Forelimb muscle (tissue), 1 donor: ENCODE measurements at regions not wholly inside any gene's neighbourhood (a gene's known extent, or its start where the extent isn't known, plus 50 kb on each side); places are given as distances from the start of the nearest gene placed in this dataset.

Experiments used
- DNase-seq: peaks from one replicate; pipeline ENCODE4 v3.0.0-alpha.2; 2013; ENCODE audit warnings: low read depth

- no peak for DNase-seq
Observed at GRCh38 chr5:98656796-98657195, 116.7 kb upstream of the RGMB start.

GRCh38 chr5:98657559-98657958 is 115.9 kb upstream of the RGMB start:
- no peak for DNase-seq

DNA sequence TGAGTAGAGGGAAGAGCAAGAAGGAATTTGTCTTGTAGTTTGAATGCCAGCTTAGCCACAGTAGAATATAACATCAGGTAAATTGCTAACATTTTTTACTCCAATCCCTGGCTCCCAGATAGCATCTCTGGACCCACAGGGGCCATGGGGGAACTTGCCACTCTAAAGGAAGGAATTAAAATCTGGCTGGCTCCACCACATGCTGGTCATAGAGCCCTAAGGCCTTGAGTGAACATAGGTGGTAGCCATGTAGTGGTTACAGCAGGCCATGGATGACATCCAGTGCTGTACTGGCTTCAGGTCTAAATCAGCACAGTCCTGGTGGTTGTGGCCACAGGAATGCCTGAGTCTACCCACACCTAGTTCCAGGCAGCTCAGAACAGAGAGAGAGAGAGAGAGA is 109.9 kb upstream of the RGMB start:
- no peak for DNase-seq

- DNase-seq: no peak
Observed at GRCh38 chr5:98664736-98665135, 108.7 kb upstream of the RGMB start.

- DNase-seq: no peak
Observed at GRCh38 chr5:98679963-98680362, 93.5 kb upstream of the RGMB start.

DNA sequence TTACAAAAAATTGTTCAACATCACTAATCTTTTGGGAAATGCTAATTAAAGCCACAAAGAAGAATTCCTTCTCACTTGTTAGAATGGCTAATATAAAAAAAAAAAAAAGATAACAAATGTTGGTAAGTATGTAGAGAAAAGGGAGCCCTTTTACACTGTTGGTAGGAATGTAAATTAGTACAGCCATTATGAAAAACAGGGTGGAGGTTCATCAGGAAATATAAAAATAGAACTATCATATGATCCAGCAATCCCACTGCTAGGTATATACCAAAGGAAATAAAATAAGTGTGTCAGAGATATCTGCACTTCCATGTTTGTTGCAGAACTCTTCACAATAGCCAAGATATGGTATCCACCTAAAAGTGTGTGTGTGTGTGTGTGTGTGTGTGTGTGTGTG is 83.5 kb upstream of the RGMB start:
- DNase-seq: no peak

- DNase-seq: no peak
Observed at GRCh38 chr5:98694902-98695301, 78.6 kb upstream of the RGMB start.

DNA sequence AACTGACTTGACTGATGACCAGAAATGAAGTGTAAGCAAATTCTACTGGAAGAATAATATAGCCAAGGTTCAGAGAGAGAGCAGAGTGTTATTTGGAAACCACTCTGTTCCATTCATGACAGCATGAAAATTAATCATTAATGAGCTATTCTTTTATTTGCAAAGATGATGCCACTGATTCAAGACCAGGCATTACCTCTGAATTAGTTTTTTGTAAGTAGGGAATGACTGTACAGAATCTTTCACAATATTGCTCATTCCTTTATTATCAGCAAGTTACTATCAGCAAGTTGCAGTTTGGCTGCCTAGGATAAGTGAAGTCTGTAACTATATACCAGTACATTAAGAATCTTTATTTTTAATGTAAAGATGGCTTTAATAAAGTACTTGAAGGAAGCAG is 75.1 kb upstream of the RGMB start:
- DNase-seq: no peak

DNA sequence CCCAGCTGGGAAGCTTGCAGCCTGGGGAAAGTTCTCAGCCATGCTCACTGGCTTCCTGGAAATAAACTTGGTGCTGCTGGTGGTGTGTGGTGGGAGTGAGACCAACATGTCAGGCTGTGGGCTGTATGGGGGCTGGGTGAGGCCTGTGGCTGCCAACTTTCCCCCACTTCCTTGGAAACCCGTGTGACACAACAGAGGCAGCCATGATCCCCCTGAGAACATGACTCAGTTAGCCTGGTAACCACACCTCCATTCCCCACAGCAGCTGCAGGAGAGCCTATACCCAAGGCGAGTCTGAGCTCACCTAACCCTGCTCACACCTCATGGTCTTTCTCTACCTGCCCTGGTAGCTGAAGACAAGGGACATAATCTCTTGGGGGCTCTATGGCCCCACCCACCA is 72.7 kb upstream of the RGMB start:
- DNase-seq: no peak

DNA sequence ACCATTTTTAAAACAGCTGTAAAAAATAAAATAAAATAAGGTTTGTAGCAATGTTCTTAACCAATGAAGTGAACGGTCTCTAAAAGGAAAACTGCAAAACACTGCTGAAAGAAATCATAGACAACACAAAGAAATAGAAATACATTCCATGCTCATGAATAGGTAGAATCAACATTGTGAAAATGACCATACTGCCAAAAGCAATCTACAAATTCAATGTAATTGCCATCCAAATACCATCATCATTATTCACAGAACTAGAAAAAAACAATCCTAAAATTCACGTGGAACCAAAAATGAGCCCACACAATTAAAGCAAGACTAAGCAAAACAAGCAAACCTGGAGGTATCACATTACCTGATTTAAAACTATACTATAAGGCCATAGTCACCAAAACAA is 67.6 kb upstream of the RGMB start:
- DNase-seq: no peak

GRCh38 chr5:98709681-98710080 is 63.8 kb upstream of the RGMB start:
- no peak for DNase-seq

DNA sequence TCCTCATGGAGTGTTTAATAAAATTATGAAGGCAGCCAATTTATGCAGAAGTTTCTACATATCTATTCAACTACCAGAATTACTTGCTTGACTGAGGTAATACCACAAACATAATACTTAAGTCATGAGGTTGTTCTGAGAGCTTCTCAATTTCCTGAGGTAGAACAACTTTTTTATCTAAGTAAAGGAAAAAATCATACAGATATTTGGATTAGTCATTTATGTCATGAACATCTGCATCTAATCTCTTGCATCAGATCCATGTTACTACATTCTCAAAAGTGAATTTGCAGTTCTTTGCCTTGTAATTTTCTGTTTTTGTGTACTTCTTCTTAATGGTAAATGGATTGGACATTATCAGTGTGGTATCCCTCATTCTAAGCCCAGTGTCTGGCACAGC is 60.4 kb upstream of the RGMB start:
- no peak for DNase-seq

DNA sequence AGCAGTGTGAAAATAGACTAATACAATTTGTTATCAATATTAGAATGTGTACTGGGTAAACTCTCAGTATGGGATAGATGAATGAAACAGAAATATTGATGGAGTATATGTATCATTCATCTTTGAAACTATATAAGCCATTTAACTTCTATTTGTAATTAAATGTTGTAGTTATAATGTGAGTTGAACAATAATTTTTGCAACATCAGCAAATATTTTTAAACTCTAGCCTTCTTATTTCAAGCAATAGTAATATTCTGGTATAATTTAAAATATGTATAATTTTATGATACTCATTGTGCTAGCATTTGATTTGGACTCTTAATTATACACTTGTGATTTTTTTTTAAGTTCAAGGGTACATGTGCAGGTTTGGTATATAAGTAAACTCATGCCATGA is 59.6 kb upstream of the RGMB start:
- DNase-seq: no peak

- DNase-seq: no peak
Observed at GRCh38 chr5:98714710-98715288, 58.7 kb upstream of the RGMB start.

DNA sequence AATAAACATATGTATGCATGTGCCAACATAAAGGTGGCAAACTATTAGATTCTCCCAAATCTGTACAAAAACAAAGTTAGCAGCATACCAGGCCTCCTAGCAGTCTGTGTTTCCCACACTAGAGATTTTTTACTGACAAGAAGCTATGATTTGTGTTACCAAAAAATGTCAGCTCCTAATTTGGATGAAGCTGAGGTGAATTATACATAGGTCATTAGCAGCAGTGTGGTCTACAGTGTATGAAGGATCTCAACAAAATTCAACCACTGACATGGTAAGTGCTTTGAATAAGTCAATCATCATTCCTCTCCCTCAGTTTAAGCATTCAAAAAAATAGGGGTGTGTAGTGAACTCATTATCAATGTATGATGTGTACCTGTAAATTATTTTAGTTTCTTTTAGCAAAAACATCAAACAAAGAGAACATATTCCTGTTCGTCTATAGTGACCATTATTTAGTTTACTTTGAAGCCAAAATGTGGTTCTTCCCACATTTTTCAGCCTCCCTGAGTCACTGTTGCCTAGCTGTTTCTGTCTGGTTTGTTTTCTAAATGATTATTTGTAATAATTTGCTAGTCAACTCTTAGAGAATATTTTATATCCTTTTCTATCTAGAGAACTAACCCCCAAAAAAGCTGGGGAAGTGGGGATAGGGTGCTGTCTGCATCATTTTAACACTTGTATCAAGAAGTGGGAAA is 52.1 kb upstream of the RGMB start:
- DNase-seq: no peak

GRCh38 chr5:98722188-98722587 is 51.3 kb upstream of the RGMB start:
- DNase-seq: no peak

DNA sequence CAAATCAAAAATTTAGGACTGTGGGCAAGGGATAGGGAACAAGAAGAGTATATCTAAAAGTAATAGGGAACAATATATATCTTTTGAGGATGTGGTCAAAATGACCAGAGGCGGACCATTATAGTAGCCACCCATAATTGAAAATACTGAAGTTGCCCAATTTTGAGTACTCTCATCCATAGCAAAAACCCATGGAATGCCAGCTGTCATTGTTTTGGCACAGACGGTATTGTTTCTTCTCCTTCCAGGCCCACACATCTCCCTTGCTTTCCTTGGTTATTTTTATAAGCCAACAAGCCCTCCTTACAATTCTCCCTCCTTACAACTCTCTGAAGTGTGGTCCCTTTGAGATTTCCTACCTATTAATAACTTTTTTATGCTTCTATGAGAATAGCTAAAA is 50.4 kb upstream of the RGMB start:
- DNase-seq: no peak
